Stimulated activated effector memory CD8-positive, alpha-beta T cell treated with anti-CD3 and anti-CD28 coated beads, Interleukin-12 subunit alpha, Interleukin-12 subunit beta, amount 100 ng/mL, for 72 hours (primary cell): ENCODE measurements at regions not wholly inside any gene's neighbourhood (a gene's known extent, or its start where the extent isn't known, plus 50 kb on each side); places are given as distances from the start of the nearest gene placed in this dataset.
A peak's percentile ranks its signal among the peaks of the same experiment; 100 is the strongest.
"Not testable (repeated sequence)": the region's sequence is repeated elsewhere in the genome, so short reads cannot be mapped to it uniquely, and the experiment has no call there.

Experiments used
- ATAC-seq: fragments of 150-1000 bp; cut with Tn5 transposase; 2 replicates; pipeline ENCODE4 v1.10.0; 2021
- DNase-seq, 2 donors: peaks; one replicate each; pipeline ENCODE4 v3.0.0; 2021 to 2022; ENCODE audit warnings: low spot score in 2 of 2
- H3K27ac Mint-ChIP-seq: one replicate; pipeline ENCODE4 v1.8.0; 2022; ENCODE audit warnings: mild to moderate bottlenecking, mixed read lengths
- H3K36me3 Mint-ChIP-seq: one replicate; pipeline ENCODE4 v1.8.0; 2022; ENCODE audit warnings: mild to moderate bottlenecking, mixed read lengths
- H3K4me1 Mint-ChIP-seq: one replicate; pipeline ENCODE4 v1.8.0; 2022; ENCODE audit warnings: mixed read lengths
- H3K4me3 Mint-ChIP-seq: one replicate; pipeline ENCODE4 v1.8.0; 2022; ENCODE audit warnings: mild to moderate bottlenecking, mixed read lengths
- H3K9me3 Mint-ChIP-seq: one replicate; pipeline ENCODE4 v1.8.0; 2022; ENCODE audit warnings: mixed read lengths

DNA sequence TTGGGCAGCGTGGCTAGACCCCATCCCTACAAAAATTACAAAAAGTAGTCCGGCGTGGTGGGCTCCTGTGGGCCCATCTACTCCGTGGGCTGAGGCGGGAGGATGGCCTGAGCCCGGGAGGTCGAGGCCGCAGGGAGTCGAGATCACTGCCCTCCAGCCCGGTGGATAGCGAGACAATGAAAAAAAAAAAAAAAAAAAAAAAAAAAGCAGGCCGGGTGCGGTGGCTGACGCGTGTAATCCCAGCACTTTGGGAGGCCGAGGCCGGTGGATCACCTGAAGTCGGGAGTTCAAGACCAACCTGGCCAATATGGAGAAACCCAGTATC lies 110.5 kb upstream of the LPCAT1 start:
- peaks cover 36% of the 10 kb centered on the region for H3K4me1 Mint-ChIP-seq
- DNase-seq (no peak), ATAC-seq (no peak)
- H3K27ac Mint-ChIP-seq, result peak overlapping the region; percentile 90
- H3K4me3 Mint-ChIP-seq, result peak overlapping the region; percentile 91
- H3K9me3 Mint-ChIP-seq, result no peaks in the 10 kb centered on the region
- H3K36me3 Mint-ChIP-seq, result peaks cover 12% of the 10 kb centered on the region

DNA sequence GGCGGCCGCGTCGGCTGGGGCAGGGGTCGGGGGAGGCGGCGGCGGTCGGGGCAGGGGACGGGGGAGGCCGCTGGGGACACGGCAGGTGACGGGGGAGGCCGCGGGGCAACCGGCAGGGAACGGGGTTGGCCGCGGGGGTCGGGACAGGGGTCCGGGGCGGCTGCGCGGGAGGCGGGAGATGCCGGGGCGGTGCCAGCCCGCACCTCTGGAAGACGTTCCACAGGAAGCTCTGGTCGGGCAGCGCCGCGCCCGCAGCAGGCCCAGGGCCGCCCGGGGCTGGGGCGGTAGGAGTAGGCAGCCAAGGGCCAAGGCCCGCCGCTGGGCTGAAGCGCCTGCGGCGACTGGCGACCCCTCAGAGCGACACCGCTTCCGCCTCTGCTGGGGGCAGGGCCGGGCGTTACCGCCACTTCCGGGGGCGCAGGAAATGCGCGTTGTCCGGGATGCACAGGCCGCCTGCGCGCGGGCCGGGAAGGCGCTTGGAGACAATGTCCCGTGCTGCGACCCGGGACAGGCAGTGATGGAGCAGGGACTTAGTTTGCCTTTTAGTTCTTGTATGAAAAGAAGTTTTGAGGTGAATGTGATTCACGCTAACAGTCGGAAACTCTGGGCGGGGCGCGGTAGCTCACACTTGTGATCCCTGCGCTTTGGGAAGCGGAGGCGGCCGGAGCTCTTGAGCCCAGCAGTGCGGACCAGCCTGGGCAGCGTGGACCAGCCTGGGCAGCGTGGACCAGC lies 110.0 kb upstream of the LPCAT1 start:
- DNase-seq (peak; percentile 67 to 89), ATAC-seq (peak; percentile 94)
- Mint-ChIP-seq H3K27ac (peak overlapping the region; percentile 90), H3K9me3 (no peaks in the 10 kb centered on the region), H3K36me3 (peaks cover 12% of the 10 kb centered on the region), H3K4me1 (peaks cover 36% of the 10 kb centered on the region), H3K4me3 (peak overlapping the region; percentile 91)

DNA sequence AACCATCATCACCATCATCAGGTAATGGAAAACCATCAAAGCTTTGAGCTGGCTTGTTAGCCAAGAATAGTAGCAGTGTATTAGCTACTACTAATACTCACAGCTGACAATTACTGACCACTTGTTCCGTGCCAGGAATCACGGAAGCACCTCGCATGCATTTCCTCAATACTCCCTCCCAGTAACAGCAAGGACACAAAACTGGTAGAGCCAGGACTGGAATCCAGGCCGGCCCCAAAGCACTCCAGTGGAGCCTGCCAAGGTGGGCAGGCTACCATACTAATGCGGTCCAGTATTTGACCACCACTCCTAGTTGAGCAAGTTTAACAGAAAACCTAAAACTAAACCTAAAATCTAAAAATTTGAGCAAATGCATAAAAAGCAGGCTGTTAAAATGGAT lies 107.2 kb upstream of the LPCAT1 start:
- not testable (repeated sequence) for ATAC-seq, H3K27ac Mint-ChIP-seq, H3K4me3 Mint-ChIP-seq, H3K9me3 Mint-ChIP-seq, DNase-seq
- Mint-ChIP-seq H3K4me1 (peaks cover 30% of the 10 kb centered on the region), H3K36me3 (peaks cover 12% of the 10 kb centered on the region)

DNA sequence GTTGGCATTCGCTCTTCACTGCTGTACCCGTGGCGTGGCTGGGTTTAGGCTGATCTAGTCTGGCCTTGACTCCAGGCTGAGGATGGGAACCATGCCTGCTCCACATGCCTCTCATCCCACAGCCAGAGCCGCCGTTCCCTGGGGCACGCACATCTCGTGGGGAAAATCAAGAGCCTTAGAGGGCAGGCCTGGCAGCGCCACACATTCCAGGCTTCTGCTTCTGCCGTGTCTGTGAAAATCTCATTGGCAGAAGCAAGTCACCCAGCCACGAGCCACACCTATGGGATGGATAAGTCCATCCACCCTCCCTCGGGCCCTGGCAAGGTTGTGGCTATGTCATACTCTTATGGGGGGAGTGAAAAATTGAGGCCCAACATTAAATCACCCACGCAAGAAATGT lies 102.6 kb upstream of the LPCAT1 start:
- peaks cover 30% of the 10 kb centered on the region for H3K4me1 Mint-ChIP-seq
- not testable (repeated sequence) for H3K36me3 Mint-ChIP-seq, ATAC-seq

DNA sequence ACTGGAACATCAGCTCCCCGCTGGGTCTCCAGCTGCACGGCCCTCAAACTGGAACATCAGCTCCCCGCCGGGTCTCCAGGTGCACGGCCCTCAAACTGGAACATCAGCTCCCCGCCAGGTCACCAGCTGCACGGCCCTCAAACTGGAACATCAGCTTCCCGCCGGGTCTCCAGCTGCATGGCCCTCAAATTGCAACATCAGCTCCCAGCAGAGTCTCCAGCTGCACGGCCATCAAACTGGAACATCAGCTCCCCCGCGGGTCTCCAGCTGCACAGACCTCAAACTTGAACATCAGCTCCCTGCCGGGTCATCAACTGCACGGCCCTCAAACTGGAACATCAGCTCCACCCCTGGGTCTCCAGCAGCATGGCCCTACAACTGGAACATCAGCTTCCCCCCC lies 95.8 kb upstream of the LPCAT1 start:
- not testable (repeated sequence) for H3K9me3 Mint-ChIP-seq, H3K4me3 Mint-ChIP-seq, ATAC-seq, H3K27ac Mint-ChIP-seq, DNase-seq
- H3K36me3 Mint-ChIP-seq, result peaks cover 27% of the 10 kb centered on the region
- H3K4me1 Mint-ChIP-seq, result peaks cover 38% of the 10 kb centered on the region

More for the DNA sequence above, 102.6 kb upstream of the LPCAT1 start:
- not testable (repeated sequence) for H3K4me3 Mint-ChIP-seq, H3K27ac Mint-ChIP-seq, DNase-seq, H3K9me3 Mint-ChIP-seq

DNA sequence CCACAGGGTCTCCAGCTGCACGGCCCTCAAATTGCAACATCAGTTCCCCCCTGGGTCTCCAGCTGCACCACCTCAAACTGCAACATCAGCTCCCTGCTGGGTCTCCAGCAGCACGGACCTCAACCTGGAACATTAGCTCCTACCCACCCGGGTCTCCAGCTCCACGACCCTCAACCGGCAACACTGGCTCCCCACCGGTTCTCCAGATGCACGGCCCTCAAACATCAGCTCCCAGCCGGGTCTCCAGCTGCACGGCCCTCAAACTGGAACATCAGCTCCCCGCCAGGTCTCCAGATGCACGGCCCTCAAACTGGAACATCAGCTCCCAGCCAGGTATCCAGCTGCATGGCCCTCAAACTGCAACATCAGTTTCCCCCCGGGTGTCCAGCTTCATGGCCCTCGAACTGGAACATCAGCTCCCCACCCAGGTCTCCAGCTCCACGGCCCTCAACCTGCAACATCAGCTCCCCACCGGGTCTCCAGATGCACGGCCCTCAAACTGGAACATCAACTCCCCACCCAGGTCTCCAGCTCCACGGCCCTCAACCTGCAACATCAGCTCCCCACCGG lies 94.6 kb upstream of the LPCAT1 start:
- DNase-seq, H3K9me3 Mint-ChIP-seq, ATAC-seq, H3K27ac Mint-ChIP-seq, H3K4me3 Mint-ChIP-seq: not testable (repeated sequence)
- Mint-ChIP-seq H3K4me1 (peaks cover 30% of the 10 kb centered on the region), H3K36me3 (peaks cover 21% of the 10 kb centered on the region)

DNA sequence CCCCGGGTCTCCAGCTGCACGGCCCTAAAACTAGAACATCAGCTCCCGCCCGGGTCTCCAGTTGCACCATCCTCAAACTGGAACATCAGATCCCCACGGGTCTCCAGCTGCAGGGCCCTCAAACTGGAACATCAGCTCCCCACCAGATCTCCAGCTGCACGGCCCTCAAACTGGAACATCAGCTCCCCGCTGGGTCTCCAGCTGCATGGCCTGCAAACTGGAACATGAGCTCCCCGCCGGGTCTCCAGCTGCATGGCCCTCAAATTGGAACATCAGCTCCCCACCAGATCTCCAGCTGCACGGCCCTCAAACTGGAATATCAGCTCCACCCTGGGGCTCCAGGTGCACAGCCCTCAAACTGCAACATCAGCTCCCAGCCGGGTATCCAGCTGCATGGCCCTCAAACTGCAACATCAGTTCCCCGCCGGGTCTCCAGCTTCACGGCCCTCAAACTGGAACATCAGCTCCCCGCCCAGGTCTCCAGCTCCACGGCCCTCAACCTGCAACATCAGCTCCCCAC lies 93.5 kb upstream of the LPCAT1 start:
- Mint-ChIP-seq H3K4me1 (peaks cover 26% of the 10 kb centered on the region), H3K36me3 (peaks cover 21% of the 10 kb centered on the region)
- H3K4me3 Mint-ChIP-seq, H3K9me3 Mint-ChIP-seq, ATAC-seq, H3K27ac Mint-ChIP-seq, DNase-seq: not testable (repeated sequence)

DNA sequence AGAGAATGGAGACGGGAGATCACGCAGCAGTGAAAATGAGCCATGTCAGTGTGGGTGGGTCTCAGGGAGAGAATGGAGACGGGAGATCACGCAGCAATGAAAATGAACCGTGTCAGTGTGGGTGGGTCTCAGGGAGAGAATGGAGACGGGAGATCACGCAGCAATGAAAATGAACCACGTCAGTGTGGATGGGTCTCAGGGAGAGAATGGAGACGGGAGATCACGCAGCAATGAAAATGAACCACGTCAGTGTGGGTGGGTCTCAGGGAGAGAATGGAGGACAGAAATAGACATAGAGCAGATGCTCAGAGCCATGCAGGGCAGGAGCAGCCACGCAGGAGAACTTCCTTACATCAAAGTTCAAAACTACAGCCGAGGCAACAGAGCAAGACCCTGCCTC lies 89.8 kb upstream of the LPCAT1 start:
- H3K4me3 Mint-ChIP-seq, H3K9me3 Mint-ChIP-seq, DNase-seq, H3K27ac Mint-ChIP-seq, ATAC-seq: not testable (repeated sequence)
- Mint-ChIP-seq H3K4me1 (peaks cover 11% of the 10 kb centered on the region), H3K36me3 (peaks cover 29% of the 10 kb centered on the region)

DNA sequence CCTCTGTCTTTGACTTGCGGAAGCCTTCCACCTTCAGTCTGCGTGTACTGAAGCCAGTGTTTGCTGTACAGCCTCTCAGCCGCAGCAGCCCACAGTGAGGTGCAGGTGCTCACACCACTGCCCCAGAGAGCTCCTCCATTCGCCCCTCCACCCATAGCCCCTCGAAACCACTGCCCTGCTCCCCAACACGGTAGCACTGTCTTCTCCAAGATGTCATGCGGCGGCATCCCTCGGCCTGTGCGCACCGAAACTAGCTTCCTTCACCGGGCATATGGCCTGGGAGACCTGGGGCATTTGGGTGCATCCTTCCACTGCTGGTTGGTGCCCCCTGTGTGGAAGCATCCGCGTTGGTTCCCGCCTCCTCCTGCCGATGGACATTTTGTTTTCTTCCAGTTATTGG lies 86.8 kb upstream of the LPCAT1 start:
- H3K4me3 Mint-ChIP-seq, DNase-seq, H3K27ac Mint-ChIP-seq, H3K36me3 Mint-ChIP-seq, ATAC-seq, H3K9me3 Mint-ChIP-seq: not testable (repeated sequence)
- peaks cover 11% of the 10 kb centered on the region for H3K4me1 Mint-ChIP-seq

DNA sequence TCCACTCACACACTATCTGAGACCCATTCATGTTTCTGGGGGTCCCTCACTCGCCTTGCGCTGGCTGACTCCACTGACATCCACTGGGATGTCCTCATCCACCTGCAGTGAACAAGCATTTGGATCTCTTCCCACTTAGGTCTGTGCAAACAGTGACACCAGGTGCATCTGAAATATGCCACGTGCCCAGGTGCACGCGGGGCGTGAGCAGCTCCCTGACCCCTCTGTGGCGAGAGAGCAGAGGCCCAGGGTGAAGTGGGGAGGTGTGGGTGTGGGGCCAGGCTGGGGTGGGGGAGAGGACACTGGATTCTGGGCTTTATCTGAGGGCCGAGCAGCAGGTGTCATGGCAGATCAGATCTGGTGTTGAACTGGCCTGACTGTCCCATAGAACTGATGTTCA lies 85.4 kb upstream of the LPCAT1 start:
- H3K27ac Mint-ChIP-seq, H3K9me3 Mint-ChIP-seq, DNase-seq, H3K4me3 Mint-ChIP-seq, H3K36me3 Mint-ChIP-seq, ATAC-seq: not testable (repeated sequence)
- H3K4me1 Mint-ChIP-seq, result peaks cover 16% of the 10 kb centered on the region

DNA sequence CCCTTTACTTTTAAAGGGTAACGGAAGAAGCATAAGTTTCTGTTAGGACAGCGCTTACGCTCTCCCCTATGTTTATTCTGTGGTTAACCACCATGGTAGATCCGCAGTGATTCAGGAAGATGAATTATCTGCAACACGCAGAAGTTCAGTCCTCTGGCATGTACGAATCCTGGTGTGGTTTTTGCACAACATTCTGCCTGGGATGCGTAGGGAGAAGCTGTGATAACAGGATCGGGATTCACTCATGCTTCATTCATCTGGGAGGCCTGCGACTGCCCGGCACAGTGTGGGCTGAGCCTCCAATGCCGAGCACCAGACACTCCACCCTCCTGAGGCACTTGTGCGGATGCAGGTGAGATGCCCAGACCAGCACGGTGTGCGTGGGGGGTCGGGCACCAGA lies 84.6 kb upstream of the LPCAT1 start:
- H3K27ac Mint-ChIP-seq, H3K9me3 Mint-ChIP-seq, DNase-seq, H3K36me3 Mint-ChIP-seq, H3K4me3 Mint-ChIP-seq: not testable (repeated sequence)
- peak; percentile 84 for ATAC-seq
- H3K4me1 Mint-ChIP-seq, result peaks cover 19% of the 10 kb centered on the region

DNA sequence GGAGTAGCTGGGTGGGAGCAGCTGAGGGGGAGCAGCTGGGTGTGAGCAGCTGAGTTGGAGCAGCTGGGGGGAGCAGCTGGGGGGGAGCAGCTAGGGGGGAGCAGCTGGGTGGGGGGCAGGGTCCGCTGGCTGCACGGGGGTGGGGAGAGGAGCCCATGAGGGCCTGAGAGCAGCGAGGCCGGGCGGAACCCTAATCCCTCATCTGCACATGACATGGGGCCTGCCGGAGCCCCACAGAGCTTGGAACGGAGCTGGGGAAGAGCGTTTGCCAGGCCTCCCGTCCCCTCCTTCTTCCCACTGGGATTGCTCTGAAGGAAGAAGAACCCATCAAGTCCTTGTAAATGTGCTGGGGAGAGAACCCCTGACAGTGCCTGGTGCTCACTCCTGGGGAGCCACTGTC lies 83.2 kb upstream of the LPCAT1 start:
- not testable (repeated sequence) for H3K9me3 Mint-ChIP-seq, DNase-seq, H3K27ac Mint-ChIP-seq, ATAC-seq, H3K36me3 Mint-ChIP-seq, H3K4me3 Mint-ChIP-seq
- H3K4me1 Mint-ChIP-seq, result peaks cover 15% of the 10 kb centered on the region

DNA sequence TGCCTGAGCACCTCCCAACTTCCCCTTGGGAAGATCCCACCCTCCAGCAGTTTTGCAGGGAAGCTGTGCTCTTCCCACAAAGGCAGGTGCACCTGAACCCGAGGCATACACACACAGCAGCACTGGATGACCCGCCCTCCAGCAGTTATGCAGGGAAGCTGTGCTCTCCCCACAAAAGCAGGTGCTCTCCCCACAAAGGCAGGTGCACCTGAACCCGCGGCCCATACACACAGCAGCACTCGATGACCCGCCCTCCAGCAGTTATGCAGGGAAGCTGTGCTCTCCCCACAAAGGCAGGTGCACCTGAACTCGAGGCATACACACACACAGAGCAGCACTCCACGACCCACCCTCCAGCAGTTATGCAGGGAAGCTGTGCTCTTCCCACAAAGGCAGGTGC lies 80.2 kb upstream of the LPCAT1 start:
- not testable (repeated sequence) for DNase-seq, H3K4me3 Mint-ChIP-seq, H3K9me3 Mint-ChIP-seq, H3K36me3 Mint-ChIP-seq, ATAC-seq
- Mint-ChIP-seq H3K4me1 (peaks cover 20% of the 10 kb centered on the region), H3K27ac (peak overlapping the region; percentile 45)

DNA sequence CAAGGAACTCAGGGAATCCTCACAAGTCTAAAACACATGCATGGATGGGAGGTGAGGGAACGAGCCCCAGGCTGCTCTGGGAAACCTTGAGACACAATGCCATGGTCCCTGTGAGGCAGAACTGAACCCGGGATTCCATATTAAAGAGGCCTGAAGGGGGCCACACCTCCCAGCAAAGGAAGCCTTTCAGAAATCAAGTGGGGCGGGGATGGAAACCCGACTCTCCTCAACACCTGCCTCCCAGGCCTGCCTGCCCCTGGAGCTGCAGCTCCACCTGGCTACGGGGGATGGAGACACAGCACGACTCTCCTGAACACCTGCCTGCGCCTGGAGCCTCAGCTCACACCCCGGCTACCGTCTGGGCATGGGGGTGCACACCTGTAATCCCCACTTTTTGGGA lies 77.8 kb upstream of the LPCAT1 start:
- not testable (repeated sequence) for H3K27ac Mint-ChIP-seq, H3K36me3 Mint-ChIP-seq, ATAC-seq, DNase-seq, H3K9me3 Mint-ChIP-seq, H3K4me3 Mint-ChIP-seq
- peaks cover 17% of the 10 kb centered on the region for H3K4me1 Mint-ChIP-seq

DNA sequence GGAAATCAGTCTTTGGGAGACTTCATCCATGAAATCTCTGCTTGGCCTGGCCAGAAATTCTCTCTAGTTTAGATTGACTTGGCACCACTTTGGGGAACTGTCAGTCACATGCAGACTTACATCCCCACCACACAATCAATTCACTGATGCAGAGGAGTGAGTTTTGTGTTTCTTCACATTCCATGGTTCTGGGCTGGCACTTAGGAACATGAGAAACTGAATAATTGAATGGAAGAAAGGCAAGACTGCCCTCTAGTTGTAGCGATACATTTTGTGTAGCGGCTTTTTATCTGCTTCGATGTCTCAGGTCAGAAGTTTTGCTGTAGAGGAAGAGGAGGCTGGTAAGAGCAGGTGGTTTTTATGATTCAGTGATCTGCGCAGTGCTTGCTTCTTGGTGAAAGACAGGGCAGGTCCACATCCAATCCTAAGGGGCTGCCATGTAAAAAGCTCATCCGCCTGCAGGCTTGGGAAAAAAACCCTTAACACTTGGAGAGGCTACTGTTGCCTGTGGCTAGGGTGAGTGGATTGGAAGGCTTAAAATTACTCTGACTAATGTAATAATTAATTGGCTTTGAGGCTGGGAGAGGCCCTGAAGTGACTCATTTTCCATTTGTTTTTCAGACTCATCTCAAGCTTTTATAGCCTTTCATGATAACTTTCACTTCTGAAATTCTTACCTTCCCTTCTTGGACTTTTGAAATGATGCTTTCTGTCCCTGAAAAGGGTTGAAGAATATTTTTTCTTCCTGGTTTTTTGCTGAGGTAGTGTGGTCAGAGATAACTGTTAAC lies 75.4 kb upstream of the LPCAT1 start:
- H3K9me3 Mint-ChIP-seq, H3K4me3 Mint-ChIP-seq, H3K36me3 Mint-ChIP-seq, H3K27ac Mint-ChIP-seq, DNase-seq: not testable (repeated sequence)
- peak; percentile 50 for ATAC-seq
- peaks cover 12% of the 10 kb centered on the region for H3K4me1 Mint-ChIP-seq
